CD4-positive, alpha-beta T cell (primary cell): ENCODE measurements at regions not wholly inside any gene's neighbourhood (a gene's known extent, or its start where the extent isn't known, plus 50 kb on each side); places are given as distances from the start of the nearest gene placed in this dataset.

Experiments used
- ATAC-seq: fragments of 200-7000 bp; cut with Tn5 transposase; one replicate; pipeline ENCODE4 v1.10.0; 2022; ENCODE audit warnings: mild to moderate bottlenecking; ENCODE audit not compliant: poor library complexity
- CTCF ChIA-PET: fragments of 350-600 bp; sonication (Branson Sonifier 250); formaldehyde crosslinking; loops from one replicate; lab custom pipeline; 2021; ENCODE audit warnings: antibody characterized with exemption, inconsistent platforms; lab: Charles Lee
- POLR2A ChIA-PET: fragments of 350-600 bp; sonication (Branson Sonifier 250); formaldehyde crosslinking; loops from one replicate; lab custom pipeline; 2021; ENCODE audit warnings: antibody characterized with exemption, inconsistent platforms; lab: Charles Lee
- DNase-seq, 14 experiments: peaks; one replicate each; pipeline ENCODE4 v3.0.0-alpha.2; 2013 to 2020; ENCODE audit warnings: mixed read lengths in 2 of 14
- H3K27ac ChIP-seq, 2 donors: one replicate each; pipeline versions ENCODE4 v1.5.1 to v1.7.0; 2013; ENCODE audit warnings: low read length in 2 of 2, low read depth in 1 of 2, mild to moderate bottlenecking in 1 of 2
- H3K27me3 ChIP-seq, 2 experiments: 1 replicate in 1 of 2; 2 replicates in 1 of 2; pipeline versions ENCODE4 v1.6.1 to v1.7.0; 2013; ENCODE audit warnings: low read length in 2 of 2, control low read depth in 1 of 2, mild to moderate bottlenecking in 1 of 2, moderate library complexity in 1 of 2; ENCODE audit not compliant: insufficient read depth in 2 of 2, control insufficient read depth in 1 of 2
- H3K36me3 ChIP-seq: one replicate; pipeline ENCODE4 v1.6.1; 2013; ENCODE audit warnings: low read length, control low read depth; ENCODE audit not compliant: insufficient read depth
- H3K4me1 ChIP-seq: one replicate; pipeline ENCODE4 v1.6.1; 2013; ENCODE audit warnings: low read length, control low read depth; ENCODE audit not compliant: insufficient read depth
- H3K4me3 ChIP-seq: one replicate; pipeline ENCODE4 v1.5.1; 2013; ENCODE audit warnings: mild to moderate bottlenecking, low read length, moderate library complexity
- H3K9me3 ChIP-seq, 2 experiments: 1 replicate in 1 of 2; 2 replicates in 1 of 2; pipeline versions ENCODE4 v1.6.1 to v1.7.0; 2013; ENCODE audit warnings: low read length in 2 of 2, mild to moderate bottlenecking in 2 of 2, control low read depth in 1 of 2, moderate library complexity in 1 of 2; ENCODE audit not compliant: control insufficient read depth in 1 of 2, insufficient read depth in 1 of 2
- H3K27ac Mint-ChIP-seq: one replicate; pipeline ENCODE4 v1.8.0; 2020; ENCODE audit warnings: mixed read lengths
- H3K27me3 Mint-ChIP-seq: one replicate; pipeline ENCODE4 v1.8.0; 2021; ENCODE audit warnings: mixed read lengths
- H3K36me3 Mint-ChIP-seq: one replicate; pipeline ENCODE4 v1.8.0; 2021; ENCODE audit warnings: low read depth, mixed read lengths
- H3K4me1 Mint-ChIP-seq: one replicate; pipeline ENCODE4 v1.8.0; 2021; ENCODE audit warnings: low read depth, mixed read lengths
- H3K4me3 Mint-ChIP-seq: one replicate; pipeline ENCODE4 v1.8.0; 2020; ENCODE audit warnings: mild to moderate bottlenecking, mixed read lengths
- H3K9me3 Mint-ChIP-seq: one replicate; pipeline ENCODE4 v1.8.0; 2020; ENCODE audit warnings: mixed read lengths
- CTCF ChIP-seq: fragments of 200-600 bp; IDR thresholded peaks from one replicate; pipeline ENCODE4 v1.8.0; 2022; ENCODE audit warnings: antibody characterized with exemption, mild to moderate bottlenecking
- intact Hi-C, 2 experiments: fragments of 100-400 bp; cut with DNase I in 1 of 2; cut with micrococcal nuclease in 1 of 2; formaldehyde crosslinking; loops; one replicate each; pipeline versions ENCODE4 v1.15.1 to v1.9.0; 2023 to 2025; cut with DNase I, micrococcal nuclease

GRCh38 chr5:19411936-19412335 lies 576.1 kb downstream of the CDH18 start:
- ChIA-PET POLR2A (no interaction called here), CTCF (no interaction called here)
- H3K4me3 Mint-ChIP-seq = no peak overlapping the region
- H3K9me3 ChIP-seq = no peaks in the 10 kb centered on the region
- no peak for TF ChIP-seq CTCF
- H3K4me1 ChIP-seq = no peaks in the 10 kb centered on the region
- intact Hi-C loops = no loop called here
- no peak overlapping the region for H3K4me3 ChIP-seq
- ATAC-seq (no peak), DNase-seq (no peak)
- H3K27me3 Mint-ChIP-seq = no peaks in the 10 kb centered on the region
- no peak overlapping the region for H3K27ac Mint-ChIP-seq
- H3K36me3 Mint-ChIP-seq = no peaks in the 10 kb centered on the region
- H3K27ac ChIP-seq = no peak overlapping the region
- no peaks in the 10 kb centered on the region for H3K27me3 ChIP-seq
- H3K36me3 ChIP-seq = no peaks in the 10 kb centered on the region
- H3K4me1 Mint-ChIP-seq = no peaks in the 10 kb centered on the region
- H3K9me3 Mint-ChIP-seq = peaks cover 21% of the 10 kb centered on the region
